GM12878 (cell line): ENCODE measurements at regions not wholly inside any gene's neighbourhood (a gene's known extent, or its start where the extent isn't known, plus 50 kb on each side); places are given as distances from the start of the nearest gene placed in this dataset.

ENCODE experiments used
- ATAC-seq: fragments of 200-7000 bp; cut with Tn5 transposase; 3 replicates; pipeline ENCODE4 v1.9.1; 2020; ENCODE audit warnings: mild to moderate bottlenecking, moderate library complexity
- BruUV-seq: library from RNA; stranded (reverse); fragments of 400-500 nt; replicated peaks from 2 replicates; lab custom pipeline; 2021; lab: Mats Ljungman, UMichigan
- CTCF ChIA-PET: fragments of 300-600 bp; sonication (Branson Sonifier 250); formaldehyde crosslinking; extraction: SDS; loops from one replicate; lab custom pipeline; 2021; ENCODE audit warnings: inconsistent platforms; lab: Yijun Ruan, JAX
- POLR2A ChIA-PET: fragments of 350-600 bp; formaldehyde crosslinking; extraction: SDS; loops from one replicate; lab custom pipeline; 2021; ENCODE audit warnings: inconsistent platforms; lab: Charles Lee
- RAD21 ChIA-PET: fragments of 300-600 bp; sonication (Branson Sonifier 250); formaldehyde crosslinking; loops from one replicate; lab custom pipeline; 2023; ENCODE audit warnings: antibody characterized with exemption; ENCODE audit not compliant: unreplicated experiment; lab: Charles Lee
- SMC1A ChIA-PET: fragments of 300-600 bp; sonication (Branson Sonifier 250); formaldehyde crosslinking; loops from one replicate; lab custom pipeline; 2023; ENCODE audit not compliant: unreplicated experiment, uncharacterized antibody; lab: Charles Lee
- DNase-seq: peaks from one replicate; pipeline ENCODE4 v3.0.0-alpha.2; 2011; ENCODE audit warnings: low read depth, low spot score
- FAIRE-seq: peaks from 3 replicates; lab custom pipeline; 2011; peaks lifted over from hg19 to GRCh38; lab: Jason Lieb, UNC
- H2AFZ ChIP-seq: 2 replicates; pipeline ENCODE4 v1.6.0; 2011; ENCODE audit warnings: low read depth, low read length, control low read depth; ENCODE audit not compliant: control insufficient read depth
- H3K27ac ChIP-seq: 2 replicates; pipeline ENCODE4 v1.5.1; 2011; ENCODE audit warnings: control low read depth; ENCODE audit not compliant: control insufficient read depth, insufficient read depth
- H3K27me3 ChIP-seq, 2 experiments: replicated peaks in 1 of 2; 2 replicates each; pipeline versions ENCODE4 v1.6.0 to v1.6.1; 2011; ENCODE audit warnings: low read length in 1 of 2; ENCODE audit not compliant: control insufficient read depth in 2 of 2, insufficient read depth in 2 of 2
- H3K36me3 ChIP-seq, 2 experiments: 2 replicates each; pipeline ENCODE4 v1.5.1; 2011; ENCODE audit warnings: low read length in 1 of 2; ENCODE audit not compliant: control insufficient read depth in 2 of 2, insufficient read depth in 2 of 2
- H3K4me1 ChIP-seq: 2 replicates; pipeline ENCODE4 v1.6.1; 2011; ENCODE audit warnings: mild to moderate bottlenecking, low read length, moderate library complexity, mixed read lengths; ENCODE audit not compliant: control insufficient read depth, insufficient read depth
- H3K4me2 ChIP-seq: 2 replicates; pipeline ENCODE4 v1.6.0; 2011; ENCODE audit warnings: control low read depth; ENCODE audit not compliant: control insufficient read depth, insufficient read depth
- H3K4me3 ChIP-seq: fragments of 200-600 bp; sonication (generic); 2 replicates; pipeline ENCODE4 v1.5.1; 2016
- H3K79me2 ChIP-seq: 2 replicates; pipeline ENCODE4 v1.6.0; 2011; ENCODE audit warnings: low read length; ENCODE audit not compliant: control insufficient read depth, insufficient read depth
- H3K9ac ChIP-seq: 2 replicates; pipeline ENCODE4 v1.8.0; 2011; ENCODE audit warnings: low read length, control low read depth, mixed read lengths; ENCODE audit not compliant: control insufficient read depth, insufficient read depth
- H3K9me3 ChIP-seq: replicated peaks from 3 replicates; pipeline ENCODE4 v1.5.1; 2011; ENCODE audit warnings: mild to moderate bottlenecking, low read length; ENCODE audit not compliant: control insufficient read depth, insufficient read depth
- H4K20me1 ChIP-seq: 2 replicates; pipeline ENCODE4 v1.6.0; 2011; ENCODE audit not compliant: control insufficient read depth, insufficient read depth
- ATF7 ChIP-seq: fragments of 450-650 bp; IDR thresholded peaks from 2 replicates; pipeline ENCODE4 v1.6.1; 2016; ENCODE audit warnings: low read depth, mild to moderate bottlenecking
- CBFB ChIP-seq: IDR thresholded peaks from 2 replicates; pipeline ENCODE4 v1.6.1; 2016; ENCODE audit warnings: antibody characterized with exemption, low read depth
- ELK1 ChIP-seq: IDR thresholded peaks from 2 replicates; pipeline ENCODE4 v1.6.1; 2012; ENCODE audit warnings: low read depth, low read length, improper control_type of control experiment
- NBN ChIP-seq: fragments of 450-650 bp; IDR thresholded peaks from 2 replicates; pipeline ENCODE4 v1.6.1; 2016
- NR2C1 ChIP-seq: fragments of 450-650 bp; IDR thresholded peaks from 2 replicates; pipeline ENCODE4 v1.6.1; 2017; ENCODE audit warnings: antibody characterized with exemption, mild to moderate bottlenecking, moderate library complexity
- NR2C2 ChIP-seq: IDR thresholded peaks from 2 replicates; pipeline ENCODE4 v1.6.1; 2011; ENCODE audit warnings: borderline replicate concordance, low read depth; ENCODE audit not compliant: control insufficient read depth, insufficient read length
- POU2F2 ChIP-seq: IDR thresholded peaks from 3 replicates; pipeline ENCODE4 v1.6.1; 2011; ENCODE audit warnings: low read depth, mild to moderate bottlenecking, low read length, borderline replicate concordance
- SMC3 ChIP-seq: IDR thresholded peaks from 2 replicates; pipeline ENCODE4 v1.6.1; 2011; ENCODE audit warnings: low read length, improper control_type of control experiment, borderline replicate concordance
- TCF7 ChIP-seq: IDR thresholded peaks from 2 replicates; pipeline ENCODE4 v1.6.1; 2014; ENCODE audit warnings: antibody characterized with exemption, borderline replicate concordance
- YBX1 ChIP-seq: fragments of 450-650 bp; IDR thresholded peaks from 2 replicates; pipeline ENCODE4 v1.6.1; 2016; ENCODE audit warnings: antibody characterized with exemption
- ZBED1 ChIP-seq: IDR thresholded peaks from 2 replicates; pipeline ENCODE4 v1.6.1; 2016; ENCODE audit warnings: borderline replicate concordance
- ZNF24 ChIP-seq: fragments of 450-650 bp; IDR thresholded peaks from 2 replicates; pipeline ENCODE4 v1.6.1; 2017; ENCODE audit warnings: antibody characterized with exemption, mild to moderate bottlenecking
- WGBS: methylation state at CpG from one replicate; pipeline ENCODE4 v1.1.6; 2016; ENCODE audit warnings: low lambda C conversion rate; ENCODE audit not compliant: insufficient replicate concordance, insufficient coverage; ENCODE audit errors: missing lambda C conversion rate; 5-methylcytosine and 5-hydroxymethylcytosine counted together
- in situ Hi-C: fragments of 300-500 bp; cut with MboI; formaldehyde crosslinking; loops from 9 replicates; pipeline ENCODE4 v1.14.3; 2018; ENCODE audit warnings: mixed read lengths
- intact Hi-C: fragments of 100-400 bp; cut with micrococcal nuclease; formaldehyde crosslinking; loops from one replicate; pipeline ENCODE4 v1.14.2; 2022; ENCODE audit not compliant: unreplicated experiment
- TF ChIP-seq, protein P1 (sequence below): fragments of 450-650 bp; formaldehyde crosslinking; IDR thresholded peaks from 2 replicates; pipeline ENCODE4 v1.4.0; 2022; ENCODE audit warnings: mild to moderate bottlenecking, moderate library complexity
- TF ChIP-seq, protein P2 (sequence below): fragments of 450-650 bp; IDR thresholded peaks from 2 replicates; pipeline ENCODE4 v1.6.1; 2017; ENCODE audit warnings: mild to moderate bottlenecking

GRCh38 chr1:232267092-232267836, 362.7 kb downstream of the SIPA1L2 start:
- no peak overlapping the region for H3K4me2 ChIP-seq

GRCh38 chr1:232263452-232263851, 366.5 kb downstream of the SIPA1L2 start:
- no peaks in the 10 kb centered on the region for H3K9me3 ChIP-seq
- H3K27me3 ChIP-seq: no peaks in the 10 kb centered on the region; a peak in 1 of 4 replicates
- ChIA-PET CTCF (no interaction called here), POLR2A (no interaction called here), SMC1A (no interaction called here), RAD21 (interaction anchor here (0.8 kb wide), 1 partner anchor 40 kb away, joined by 3 read pairs; no protein-coding TSS in a partner anchor)
- H2AFZ ChIP-seq: no peak overlapping the region
- BruUV-seq: no TSS peak
- no peak for DNase-seq
- in situ Hi-C loops (no loop called here), intact Hi-C loops (no loop called here)
- no peaks in the 10 kb centered on the region for H3K79me2 ChIP-seq
- no peak overlapping the region for H3K4me2 ChIP-seq
- no peak overlapping the region for H3K4me3 ChIP-seq
- no peak for FAIRE-seq
- ATAC-seq: no peak
- no peaks in the 10 kb centered on the region for H3K4me1 ChIP-seq
- H3K36me3 ChIP-seq: no peaks in the 10 kb centered on the region
- H3K9ac ChIP-seq: no peak overlapping the region
- H4K20me1 ChIP-seq: no peaks in the 10 kb centered on the region
- H3K27ac ChIP-seq: no peak overlapping the region
- 64% methylated on average over 3 of the region's 3 CpGs for WGBS
- TF ChIP-seq CBFB: no peak
- TF ChIP-seq, protein P1, sequence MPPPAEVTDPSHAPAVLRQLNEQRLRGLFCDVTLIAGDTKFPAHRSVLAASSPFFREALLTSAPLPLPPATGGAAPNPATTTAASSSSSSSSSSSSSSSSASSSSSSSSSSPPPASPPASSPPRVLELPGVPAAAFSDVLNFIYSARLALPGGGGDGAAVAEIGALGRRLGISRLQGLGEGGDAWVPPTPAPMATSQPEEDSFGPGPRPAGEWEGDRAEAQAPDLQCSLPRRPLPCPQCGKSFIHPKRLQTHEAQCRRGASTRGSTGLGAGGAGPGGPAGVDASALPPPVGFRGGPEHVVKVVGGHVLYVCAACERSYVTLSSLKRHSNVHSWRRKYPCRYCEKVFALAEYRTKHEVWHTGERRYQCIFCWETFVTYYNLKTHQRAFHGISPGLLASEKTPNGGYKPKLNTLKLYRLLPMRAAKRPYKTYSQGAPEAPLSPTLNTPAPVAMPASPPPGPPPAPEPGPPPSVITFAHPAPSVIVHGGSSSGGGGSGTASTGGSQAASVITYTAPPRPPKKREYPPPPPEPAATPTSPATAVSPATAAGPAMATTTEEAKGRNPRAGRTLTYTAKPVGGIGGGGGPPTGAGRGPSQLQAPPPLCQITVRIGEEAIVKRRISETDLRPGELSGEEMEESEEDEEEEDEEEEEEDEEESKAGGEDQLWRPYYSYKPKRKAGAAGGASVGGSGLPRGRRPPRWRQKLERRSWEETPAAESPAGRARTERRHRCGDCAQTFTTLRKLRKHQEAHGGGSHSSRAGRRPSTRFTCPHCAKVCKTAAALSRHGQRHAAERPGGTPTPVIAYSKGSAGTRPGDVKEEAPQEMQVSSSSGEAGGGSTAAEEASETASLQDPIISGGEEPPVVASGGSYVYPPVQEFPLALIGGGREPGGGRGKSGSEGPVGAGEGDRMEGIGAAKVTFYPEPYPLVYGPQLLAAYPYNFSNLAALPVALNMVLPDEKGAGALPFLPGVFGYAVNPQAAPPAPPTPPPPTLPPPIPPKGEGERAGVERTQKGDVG: no peak
- no peak for TF ChIP-seq POU2F2
- no peak for TF ChIP-seq ELK1
- TF ChIP-seq, protein P2, sequence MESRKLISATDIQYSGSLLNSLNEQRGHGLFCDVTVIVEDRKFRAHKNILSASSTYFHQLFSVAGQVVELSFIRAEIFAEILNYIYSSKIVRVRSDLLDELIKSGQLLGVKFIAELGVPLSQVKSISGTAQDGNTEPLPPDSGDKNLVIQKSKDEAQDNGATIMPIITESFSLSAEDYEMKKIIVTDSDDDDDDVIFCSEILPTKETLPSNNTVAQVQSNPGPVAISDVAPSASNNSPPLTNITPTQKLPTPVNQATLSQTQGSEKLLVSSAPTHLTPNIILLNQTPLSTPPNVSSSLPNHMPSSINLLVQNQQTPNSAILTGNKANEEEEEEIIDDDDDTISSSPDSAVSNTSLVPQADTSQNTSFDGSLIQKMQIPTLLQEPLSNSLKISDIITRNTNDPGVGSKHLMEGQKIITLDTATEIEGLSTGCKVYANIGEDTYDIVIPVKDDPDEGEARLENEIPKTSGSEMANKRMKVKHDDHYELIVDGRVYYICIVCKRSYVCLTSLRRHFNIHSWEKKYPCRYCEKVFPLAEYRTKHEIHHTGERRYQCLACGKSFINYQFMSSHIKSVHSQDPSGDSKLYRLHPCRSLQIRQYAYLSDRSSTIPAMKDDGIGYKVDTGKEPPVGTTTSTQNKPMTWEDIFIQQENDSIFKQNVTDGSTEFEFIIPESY: no peak
- no peak for TF ChIP-seq NBN

More at GRCh38 chr1:232267092-232267836, 362.7 kb downstream of the SIPA1L2 start:
- POLR2A ChIA-PET: no interaction called here
- TF ChIP-seq ZBED1 (no peak), NR2C2 (no peak), YBX1 (no peak), SMC3 (no peak), NR2C1 (no peak), TCF7 (no peak), ATF7 (no peak), ZNF24 (no peak)
- H3K79me2 ChIP-seq: no peaks in the 10 kb centered on the region
- WGBS: 3% methylated on average over 5 of the region's 5 CpGs
- H3K9ac ChIP-seq: no peak overlapping the region
- DNase-seq (no peak), ATAC-seq (no peak), FAIRE-seq (no peak)
- H3K27ac ChIP-seq: no peak overlapping the region
- intact Hi-C loops: no loop called here
- RAD21 ChIA-PET: no interaction called here
- H3K36me3 ChIP-seq: no peaks in the 10 kb centered on the region
- H4K20me1 ChIP-seq: no peaks in the 10 kb centered on the region
- CTCF ChIA-PET: no interaction called here
- H3K9me3 ChIP-seq: no peaks in the 10 kb centered on the region
- no peak overlapping the region for H2AFZ ChIP-seq
- no peaks in the 10 kb centered on the region; a peak in 1 of 4 replicates for H3K27me3 ChIP-seq
- H3K4me3 ChIP-seq: no peak overlapping the region
- BruUV-seq: no TSS peak
- H3K4me1 ChIP-seq: no peaks in the 10 kb centered on the region
- in situ Hi-C loops: no loop called here
- SMC1A ChIA-PET: no interaction called here
